SU-DHL-6 (cell line): ENCODE measurements at regions not wholly inside any gene's neighbourhood (a gene's known extent, or its start where the extent isn't known, plus 50 kb on each side); places are given as distances from the start of the nearest gene placed in this dataset.

Experiments used
- H2AFZ ChIP-seq: fragments of 200-600 bp; sonication (generic); 2 replicates; pipeline ENCODE4 v1.6.1; 2014; ENCODE audit warnings: low read depth, mild to moderate bottlenecking, moderate library complexity, mixed read lengths, antibody characterized with exemption, low read length; ENCODE audit not compliant: severe bottlenecking
- H3F3A ChIP-seq: fragments of 200-600 bp; shearing (Covaris generic); 2 replicates; pipeline ENCODE4 v1.6.0; 2016; ENCODE audit warnings: antibody characterized with exemption, mild to moderate bottlenecking; ENCODE audit not compliant: insufficient read depth
- H3K27ac ChIP-seq: fragments of 200-600 bp; sonication (generic); 2 replicates; pipeline ENCODE4 v1.5.1; 2016; ENCODE audit warnings: low read depth, mild to moderate bottlenecking, low read length, moderate library complexity, mixed read lengths
- H3K27me3 ChIP-seq: fragments of 200-600 bp; sonication (generic), shearing (Covaris generic); 2 replicates; pipeline ENCODE4 v1.6.0; 2014; ENCODE audit warnings: mild to moderate bottlenecking, low read length
- H3K36me3 ChIP-seq: fragments of 200-600 bp; sonication (generic); 2 replicates; pipeline ENCODE4 v1.6.1; 2014; ENCODE audit warnings: mild to moderate bottlenecking, low read length, mixed read lengths
- H3K4me2 ChIP-seq: fragments of 300-600, 200-600 bp; shearing (Covaris generic), sonication (generic); 2 replicates; pipeline ENCODE4 v1.6.0; 2014; ENCODE audit warnings: low read length, low read depth, mild to moderate bottlenecking; ENCODE audit not compliant: poor library complexity, severe bottlenecking
- H3K4me3 ChIP-seq: fragments of 200-600 bp; sonication (generic); 2 replicates; pipeline ENCODE4 v1.5.1; 2014; ENCODE audit warnings: antibody characterized with exemption, low read length, mild to moderate bottlenecking, mixed read lengths; ENCODE audit not compliant: insufficient read depth, poor library complexity, severe bottlenecking
- H3K79me2 ChIP-seq: fragments of 200-600 bp; sonication (generic); 2 replicates; pipeline ENCODE4 v1.6.1; 2014; ENCODE audit warnings: mild to moderate bottlenecking, low read length, moderate library complexity; ENCODE audit not compliant: insufficient read depth
- H3K9ac ChIP-seq: fragments of 200-600 bp; sonication (generic); 2 replicates; pipeline ENCODE4 v1.7.0; 2014; ENCODE audit warnings: mild to moderate bottlenecking, low read length
- H3K9me2 ChIP-seq: fragments of 200-600 bp; sonication (generic); replicated peaks from 2 replicates; pipeline ENCODE4 v1.6.1; 2014; ENCODE audit warnings: low read length; ENCODE audit not compliant: insufficient read depth
- H3K9me3 ChIP-seq: fragments of 200-600 bp; sonication (generic); 2 replicates; pipeline ENCODE4 v1.6.1; 2014; ENCODE audit warnings: low read length, mixed read lengths; ENCODE audit not compliant: insufficient read depth
- H4K20me1 ChIP-seq: fragments of 200-600 bp; sonication (generic); 2 replicates; pipeline ENCODE4 v1.6.1; 2014; ENCODE audit warnings: low read depth, mild to moderate bottlenecking, antibody characterized with exemption, low read length, moderate library complexity, mixed read lengths
- CTCF ChIP-seq: fragments of 200-600 bp; sonication (generic); IDR thresholded peaks from one replicate; pipeline ENCODE4 v1.5.1; 2017; ENCODE audit warnings: antibody characterized with exemption, mild to moderate bottlenecking, low read length, moderate library complexity; ENCODE audit not compliant: insufficient read depth, poor library complexity, severe bottlenecking
- EZH2phosphoT487 ChIP-seq: fragments of 200-600 bp; sonication (generic), shearing (Covaris generic); conservative IDR thresholded peaks from 2 replicates; pipeline ENCODE4 v1.6.1; 2018; ENCODE audit warnings: mild to moderate bottlenecking, antibody characterized with exemption, low read length, moderate library complexity, mixed read lengths

GRCh38 chr2:47262657-47263056 is 86.3 kb upstream of the CALM2 start:
- Histone ChIP-seq H3K9me3 (no peaks in the 10 kb centered on the region), H2AFZ (no peak overlapping the region), H3K9ac (no peak overlapping the region), H3K9me2 (no peaks in the 10 kb centered on the region), H4K20me1 (no peaks in the 10 kb centered on the region), H3K4me2 (no peak overlapping the region), H3K79me2 (no peaks in the 10 kb centered on the region), H3K36me3 (no peaks in the 10 kb centered on the region), H3K4me3 (no peak overlapping the region), H3K27me3 (no peaks in the 10 kb centered on the region), H3K27ac (no peak overlapping the region), H3F3A (no peaks in the 10 kb centered on the region)
- TF ChIP-seq CTCF, result no peak
- no peak for TF ChIP-seq EZH2phosphoT487

GRCh38 chr2:47260971-47261370 is 84.7 kb upstream of the CALM2 start:
- no peaks in the 10 kb centered on the region for H3K9me3 ChIP-seq
- H2AFZ ChIP-seq, result no peak overlapping the region
- no peaks in the 10 kb centered on the region for H3K36me3 ChIP-seq
- H3K79me2 ChIP-seq, result no peaks in the 10 kb centered on the region
- no peaks in the 10 kb centered on the region for H4K20me1 ChIP-seq
- no peaks in the 10 kb centered on the region for H3K9me2 ChIP-seq
- H3K4me2 ChIP-seq, result no peak overlapping the region
- H3K27ac ChIP-seq, result no peak overlapping the region
- H3K27me3 ChIP-seq, result no peaks in the 10 kb centered on the region
- no peaks in the 10 kb centered on the region for H3F3A ChIP-seq
- H3K9ac ChIP-seq, result no peak overlapping the region
- no peak overlapping the region for H3K4me3 ChIP-seq
- TF ChIP-seq CTCF (no peak), EZH2phosphoT487 (no peak)

- TF ChIP-seq EZH2phosphoT487, result no peak
- no peak for TF ChIP-seq CTCF
- no peak overlapping the region for H3K4me3 ChIP-seq
- H3K36me3 ChIP-seq, result no peaks in the 10 kb centered on the region
- H3K9me3 ChIP-seq, result no peaks in the 10 kb centered on the region
- no peak overlapping the region for H3K9ac ChIP-seq
- no peaks in the 10 kb centered on the region for H3K27me3 ChIP-seq
- no peaks in the 10 kb centered on the region for H3F3A ChIP-seq
- no peaks in the 10 kb centered on the region for H3K79me2 ChIP-seq
- no peak overlapping the region for H2AFZ ChIP-seq
- H3K27ac ChIP-seq, result no peak overlapping the region
- H3K9me2 ChIP-seq, result no peaks in the 10 kb centered on the region
- H4K20me1 ChIP-seq, result no peaks in the 10 kb centered on the region
- no peak overlapping the region for H3K4me2 ChIP-seq
Measured at GRCh38 chr2:47259829-47260228, 83.5 kb upstream of the CALM2 start.

GRCh38 chr2:47257946-47258348 is 81.6 kb upstream of the CALM2 start:
- Histone ChIP-seq H3K9me2 (no peaks in the 10 kb centered on the region), H3K79me2 (no peaks in the 10 kb centered on the region), H3K27ac (no peak overlapping the region), H3F3A (no peaks in the 10 kb centered on the region), H3K9ac (no peak overlapping the region), H3K9me3 (no peaks in the 10 kb centered on the region), H3K27me3 (no peaks in the 10 kb centered on the region), H3K4me3 (no peak overlapping the region), H4K20me1 (no peaks in the 10 kb centered on the region), H3K4me2 (no peak overlapping the region), H3K36me3 (no peaks in the 10 kb centered on the region), H2AFZ (peak overlapping the region; percentile 34)
- TF ChIP-seq CTCF (no peak), EZH2phosphoT487 (no peak)
